AG09309 (cell line): ENCODE measurements at regions not wholly inside any gene's neighbourhood (a gene's known extent, or its start where the extent isn't known, plus 50 kb on each side); places are given as distances from the start of the nearest gene placed in this dataset.

ENCODE experiments used
- DNase-seq: peaks from one replicate; pipeline ENCODE4 v3.0.0-alpha.2; 2010; ENCODE audit warnings: low read depth
- H3K4me3 ChIP-seq: 2 replicates; pipeline ENCODE4 v1.5.1; 2011; ENCODE audit warnings: mild to moderate bottlenecking, low read depth, low read length, moderate library complexity; ENCODE audit not compliant: control insufficient read depth
- CTCF ChIP-seq: IDR thresholded peaks from 2 replicates; pipeline ENCODE4 v1.5.1; 2011; ENCODE audit warnings: mild to moderate bottlenecking, low read depth, low read length, inconsistent platforms; ENCODE audit not compliant: insufficient read depth, control insufficient read depth; ENCODE audit errors: missing control alignments

GRCh38 chr11:15585602-15586331 is 471.0 kb downstream of the INSC start:
- TF ChIP-seq CTCF: no peak
- no peak for DNase-seq
- no peak overlapping the region for H3K4me3 ChIP-seq

GRCh38 chr11:15586741-15587473 is 472.2 kb downstream of the INSC start:
- no peak overlapping the region for H3K4me3 ChIP-seq
- DNase-seq: no peak
- TF ChIP-seq CTCF: no peak

- no peak for DNase-seq
- no peak for TF ChIP-seq CTCF
- H3K4me3 ChIP-seq: no peak overlapping the region
These were observed 474.4 kb downstream of the INSC start for GRCh38 chr11:15589070-15589626.

- no peak for DNase-seq
- H3K4me3 ChIP-seq: no peak overlapping the region
- no peak for TF ChIP-seq CTCF
These were observed 475.4 kb downstream of the INSC start for GRCh38 chr11:15590132-15590531.

- TF ChIP-seq CTCF: no peak
- no peak overlapping the region for H3K4me3 ChIP-seq
- DNase-seq: no peak
These were observed 476.4 kb downstream of the INSC start for GRCh38 chr11:15591112-15591537.

GRCh38 chr11:15594607-15595006 is 479.9 kb downstream of the INSC start:
- no peak overlapping the region for H3K4me3 ChIP-seq
- DNase-seq: no peak
- no peak for TF ChIP-seq CTCF
